NCI-H1694 (cell line): ENCODE measurements at regions not wholly inside any gene's neighbourhood (a gene's known extent, or its start where the extent isn't known, plus 50 kb on each side); places are given as distances from the start of the nearest gene placed in this dataset.

Source experiments
- DNase-seq: peaks from one replicate; lab custom pipeline; 2025; lab: John Stamatoyannopoulos, UW

DNA sequence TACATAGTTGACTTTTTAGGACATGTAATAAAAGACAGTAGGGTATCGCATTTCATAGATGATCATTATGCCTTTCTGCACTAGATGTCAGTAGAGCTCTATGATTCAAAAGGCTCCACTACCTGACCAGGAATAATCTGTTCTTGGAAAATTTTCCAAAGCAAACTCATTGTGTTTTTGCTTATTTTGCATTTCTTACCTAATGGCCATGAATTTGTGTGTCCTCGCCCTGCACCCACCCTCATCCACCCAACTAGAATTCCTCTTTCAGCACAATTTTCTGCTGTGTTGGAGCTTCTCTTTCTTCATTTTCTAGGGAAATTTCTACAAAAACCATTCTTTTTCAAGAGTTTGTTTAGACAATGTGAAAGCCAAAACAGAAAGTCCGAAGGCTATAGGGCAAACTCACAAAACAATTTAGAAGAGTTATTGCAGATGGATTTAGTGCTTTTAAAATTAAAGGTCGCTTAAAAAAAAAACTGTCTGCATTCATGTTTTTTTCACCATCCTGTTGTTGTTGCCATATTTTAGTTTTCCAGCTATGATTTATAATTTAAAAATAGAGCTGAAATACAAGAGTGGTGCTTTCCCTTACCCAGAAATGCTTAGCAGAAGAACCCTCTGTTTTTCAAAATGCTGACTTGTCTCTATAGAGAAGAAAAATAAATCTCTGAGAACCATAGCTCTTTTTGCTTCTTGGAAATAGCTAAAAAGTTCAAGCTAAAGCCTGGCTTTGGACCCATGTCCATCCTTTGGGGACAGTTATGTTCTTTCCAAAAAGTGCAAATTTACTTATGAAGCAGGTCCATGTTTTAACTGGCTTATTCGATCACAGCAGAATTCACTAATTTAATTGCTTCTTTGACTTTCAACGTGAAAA is 183.7 kb downstream of the SPATA18 start:
- DNase-seq: peak; percentile 76

DNA sequence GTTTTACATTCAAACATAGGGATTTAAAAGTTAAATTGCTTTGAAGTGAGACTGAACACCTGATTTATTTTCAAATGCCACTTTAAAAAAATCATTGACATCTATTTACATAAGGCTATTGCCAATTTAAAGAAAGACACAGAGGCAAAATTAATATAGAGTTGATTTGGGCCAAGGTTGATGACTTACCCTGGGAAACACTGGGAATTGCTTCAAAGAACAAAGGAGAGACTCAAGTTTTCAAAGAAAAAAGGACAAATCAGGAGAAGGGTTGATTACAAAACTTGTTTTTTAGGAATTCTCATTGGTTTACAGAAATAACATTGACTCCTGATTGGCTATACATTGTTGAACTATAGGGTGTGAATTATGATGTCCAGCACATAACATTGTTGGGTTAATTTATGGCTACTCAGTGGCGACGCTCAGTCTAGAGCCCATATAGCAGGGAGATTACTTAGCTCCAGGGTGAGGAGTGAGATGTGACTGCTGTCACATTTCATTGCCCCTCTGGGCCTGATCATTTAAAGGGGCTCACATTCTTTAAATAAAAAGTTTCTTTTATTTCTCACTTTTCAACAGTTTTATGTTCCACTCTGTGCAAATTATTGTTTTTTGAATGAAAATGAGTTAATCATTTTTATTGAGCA is 184.6 kb downstream of the SPATA18 start:
- DNase-seq: no peak

GRCh38 chr4:52241916-52242315 is 190.8 kb downstream of the SPATA18 start:
- DNase-seq: no peak

DNA sequence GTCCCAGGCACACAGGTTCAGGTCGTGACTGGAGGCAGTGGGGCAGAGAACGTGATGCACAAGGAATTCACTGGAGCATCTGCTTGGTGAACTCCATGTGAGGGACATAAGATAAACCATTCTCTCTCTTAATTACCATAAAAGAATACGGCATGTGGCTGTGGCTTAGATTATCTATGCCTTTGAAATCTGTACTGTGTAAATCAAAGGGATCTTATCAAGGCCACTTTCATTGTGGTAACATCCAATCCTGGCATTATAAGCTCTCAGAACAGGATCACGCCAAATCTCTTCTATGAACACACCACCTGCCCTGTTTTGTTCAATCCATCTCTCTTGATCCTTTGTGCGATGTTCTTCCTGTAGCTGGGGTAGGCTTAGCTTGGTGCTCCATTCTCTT is 192.3 kb downstream of the SPATA18 start:
- no peak for DNase-seq

DNA sequence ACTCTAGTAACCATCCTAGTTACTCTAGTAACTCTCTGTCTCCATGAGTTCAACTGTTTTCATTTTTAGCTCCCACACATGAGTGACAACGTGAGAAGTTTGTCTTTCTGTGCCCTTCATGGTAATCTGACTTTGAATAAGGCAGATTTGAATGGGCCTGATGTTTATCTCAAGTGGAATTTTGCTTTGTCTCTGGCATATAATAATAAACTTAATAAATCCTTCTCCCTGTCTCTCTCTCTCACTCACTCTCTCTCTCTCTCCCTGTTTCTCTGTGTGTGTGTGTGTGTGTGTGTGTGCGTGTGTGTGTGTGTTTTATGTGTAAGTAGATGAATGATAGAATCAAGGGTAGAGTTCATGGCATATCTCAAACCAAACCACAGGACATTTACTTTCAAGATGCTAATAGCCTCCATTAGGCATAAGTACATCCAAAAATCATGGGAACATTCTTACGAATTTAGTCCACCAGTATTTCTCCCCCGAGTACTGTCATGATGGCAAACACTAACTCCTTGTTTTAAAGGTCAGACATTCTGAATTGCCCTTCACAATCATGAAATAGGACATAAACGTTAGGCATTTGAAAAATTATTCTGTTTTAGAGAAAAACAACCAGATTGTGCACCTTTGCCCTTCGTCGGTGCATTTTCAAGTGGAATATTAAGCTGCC is 193.1 kb downstream of the SPATA18 start:
- DNase-seq: no peak

GRCh38 chr4:52244848-52245247 is 193.7 kb downstream of the SPATA18 start:
- peak; percentile 12 for DNase-seq

DNA sequence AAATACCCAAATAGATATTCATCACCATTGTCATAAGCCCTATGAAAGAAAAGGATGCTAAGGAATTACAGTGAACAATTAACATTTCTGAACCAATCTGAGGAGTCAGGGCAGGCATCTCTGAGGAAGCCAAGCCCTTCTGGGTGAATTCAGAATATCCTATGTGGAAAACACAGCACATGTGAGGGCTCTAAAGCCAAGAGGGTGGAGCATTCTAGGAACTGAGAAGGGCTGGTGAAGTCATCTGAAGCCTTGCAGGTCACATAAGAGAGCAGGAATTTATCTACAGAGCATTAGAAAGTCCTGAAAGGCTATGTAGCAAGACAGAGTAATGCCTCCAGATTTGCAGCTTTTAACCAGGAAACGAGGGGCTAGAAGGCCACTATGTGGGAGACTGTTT is 195.7 kb downstream of the SPATA18 start:
- no peak for DNase-seq

DNA sequence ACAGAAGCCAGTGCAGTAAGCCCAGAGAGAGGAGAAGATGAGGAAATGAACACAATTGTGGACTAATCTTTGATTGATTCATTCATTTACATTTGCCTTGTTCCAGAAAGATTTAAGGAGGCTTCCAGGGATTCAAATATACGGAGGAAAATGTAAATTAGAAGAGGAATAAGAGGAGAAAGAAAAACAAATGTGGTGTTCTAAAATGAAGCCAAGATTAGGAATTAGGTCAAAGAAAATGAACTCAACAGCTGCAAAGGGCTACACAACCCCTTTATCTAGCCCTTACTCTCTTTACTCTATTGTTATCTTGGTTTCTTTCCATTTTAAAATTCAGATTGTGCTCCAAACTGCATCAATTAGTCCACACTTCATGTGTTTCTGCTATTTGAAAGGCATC is 196.8 kb downstream of the SPATA18 start:
- no peak for DNase-seq

GRCh38 chr4:52248820-52249219 is 197.7 kb downstream of the SPATA18 start:
- DNase-seq: no peak

- DNase-seq: no peak
Observed at GRCh38 chr4:52249581-52249980, 198.5 kb downstream of the SPATA18 start.

DNA sequence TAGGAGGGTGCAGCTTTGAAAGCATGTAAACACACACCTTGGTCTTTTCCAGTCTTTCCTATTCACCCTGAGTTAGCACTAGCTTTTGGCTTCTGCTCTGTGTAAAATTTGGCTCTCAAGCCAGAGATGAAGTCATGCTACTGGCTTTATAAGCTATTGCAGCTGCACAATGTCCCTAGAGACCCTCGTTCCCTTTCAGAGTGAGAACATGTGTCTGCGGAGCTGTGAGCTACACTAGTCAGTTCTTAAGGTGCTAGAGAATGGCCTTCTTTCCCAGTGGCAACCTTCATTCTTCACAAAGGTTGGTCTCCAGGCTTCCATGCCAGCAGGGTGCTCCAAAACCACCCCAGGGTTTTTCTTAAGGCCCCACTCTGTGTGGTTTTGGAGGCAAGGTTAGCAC is 199.1 kb downstream of the SPATA18 start:
- peak; percentile 80 for DNase-seq

GRCh38 chr4:52251864-52252263 is 200.8 kb downstream of the SPATA18 start:
- DNase-seq: no peak

GRCh38 chr4:52253025-52253424 is 201.9 kb downstream of the SPATA18 start:
- DNase-seq: no peak

DNA sequence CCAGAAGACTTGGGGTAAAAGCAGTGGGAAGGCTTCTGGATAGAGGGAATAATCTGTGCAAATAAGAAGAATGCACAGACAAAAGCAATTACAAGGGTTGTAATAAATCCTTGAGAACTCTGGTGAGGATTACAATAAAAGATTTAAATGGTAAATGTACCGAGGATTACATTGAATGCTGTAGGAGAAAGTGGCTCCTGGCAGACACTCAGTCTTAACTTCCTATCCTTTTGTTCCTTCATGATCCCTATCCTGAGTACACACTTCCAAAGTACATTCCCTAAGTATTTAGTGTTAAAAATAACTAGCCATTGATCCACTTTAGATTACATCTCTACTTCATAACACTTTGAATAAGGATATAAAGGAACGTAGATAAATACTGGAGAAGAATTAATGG is 205.4 kb downstream of the SPATA18 start:
- DNase-seq: no peak

DNA sequence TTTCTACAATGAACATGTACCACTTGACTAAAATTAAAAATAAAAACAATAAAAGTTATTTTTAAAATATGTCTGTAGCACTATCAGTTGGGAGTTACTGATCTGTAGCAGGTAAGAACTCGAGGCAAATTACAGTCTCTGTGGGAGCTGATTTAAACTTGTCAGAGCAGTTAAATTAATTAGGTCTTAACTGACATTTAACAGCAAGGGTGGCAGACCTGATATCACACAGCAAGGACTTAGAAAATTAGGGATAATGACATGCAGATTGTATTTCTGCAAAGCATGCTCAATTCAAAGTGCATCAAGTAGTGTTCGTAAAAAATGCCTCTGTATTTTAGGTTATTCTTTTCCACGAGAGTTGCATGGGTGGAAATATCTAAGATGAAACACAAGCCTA is 208.9 kb downstream of the SPATA18 start:
- no peak for DNase-seq

DNA sequence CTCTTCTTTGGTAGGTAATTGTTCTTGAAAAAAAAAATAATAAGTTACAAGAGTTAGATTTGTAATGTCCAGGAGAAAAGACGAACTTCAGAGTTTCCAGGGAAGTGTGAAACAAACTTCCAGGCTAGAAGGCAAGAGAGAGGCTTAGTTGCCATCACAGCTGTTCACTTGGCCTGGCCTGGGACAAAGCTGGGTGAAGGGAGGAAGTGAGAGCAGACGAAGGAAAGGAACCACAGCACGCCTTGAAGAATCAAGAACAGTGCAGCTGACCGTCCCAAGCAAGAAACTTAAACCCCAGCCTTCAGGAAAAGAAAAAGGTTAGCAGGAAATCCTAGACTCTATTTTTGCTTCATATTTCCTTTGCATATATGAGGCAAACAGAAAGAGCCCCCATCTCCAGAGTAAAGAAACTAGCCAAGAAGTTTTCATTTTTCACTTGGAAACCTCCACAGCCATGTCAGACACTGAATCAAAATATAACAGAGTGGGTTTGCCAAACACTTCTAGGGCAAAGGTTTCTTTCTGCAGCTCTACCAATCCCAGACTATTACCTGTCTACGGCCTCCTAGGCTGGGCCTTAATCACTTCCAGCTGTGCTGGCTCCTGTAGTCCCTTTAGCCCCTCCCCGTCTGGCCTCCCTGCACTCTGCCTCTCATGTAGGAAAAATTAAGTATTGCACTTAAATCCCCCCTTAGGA is 209.6 kb downstream of the SPATA18 start:
- no peak for DNase-seq

- peak; percentile 39 for DNase-seq
Observed at GRCh38 chr4:52263607-52264006, 212.5 kb downstream of the SPATA18 start.

DNA sequence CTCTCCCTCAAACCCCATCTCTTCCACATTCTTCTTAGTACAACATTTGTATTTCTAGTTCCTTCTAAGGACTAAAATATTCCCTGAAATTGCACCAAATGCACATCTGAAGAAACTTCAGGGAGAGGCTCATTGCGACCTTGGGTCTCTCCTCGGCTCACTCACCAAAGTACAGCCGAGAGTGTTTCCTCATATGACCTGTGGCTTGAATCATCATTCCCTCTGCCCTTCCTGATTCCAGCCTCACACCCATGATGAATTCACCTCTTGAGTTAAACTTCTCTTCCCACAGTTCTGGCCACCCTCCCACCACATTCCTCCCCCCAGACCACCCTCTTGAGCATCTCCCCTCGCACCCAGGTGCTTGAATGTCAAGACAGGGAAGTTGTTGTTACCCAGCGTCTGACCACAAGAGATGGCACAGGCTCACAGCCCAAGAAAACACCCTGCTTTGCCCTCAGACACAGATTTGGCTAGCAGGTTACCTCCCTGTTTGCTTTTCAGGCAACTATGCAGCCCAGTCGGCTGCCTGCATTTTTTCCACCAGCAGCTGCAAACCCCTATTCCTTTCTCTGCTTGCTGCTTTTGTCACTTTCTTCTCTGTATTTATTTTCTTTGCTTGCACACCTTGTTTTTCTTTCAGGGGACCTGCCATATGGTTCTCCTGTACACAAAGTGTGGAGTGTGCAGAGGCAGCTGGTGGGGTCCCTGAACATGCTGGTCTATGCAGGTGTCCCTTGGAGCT is 214.8 kb downstream of the SPATA18 start:
- no peak for DNase-seq

GRCh38 chr4:52266537-52267137 is 215.5 kb downstream of the SPATA18 start:
- DNase-seq: peak; percentile 40

GRCh38 chr4:52269761-52270160 is 218.7 kb downstream of the SPATA18 start:
- no peak for DNase-seq

GRCh38 chr4:52273885-52274284 is 222.8 kb downstream of the SPATA18 start:
- no peak for DNase-seq
